CD4-positive, alpha-beta T cell treated with Interleukin-17A for 4 hours (primary cell): ENCODE measurements at regions not wholly inside any gene's neighbourhood (a gene's known extent, or its start where the extent isn't known, plus 50 kb on each side); places are given as distances from the start of the nearest gene placed in this dataset.
"Not testable (repeated sequence)": the region's sequence is repeated elsewhere in the genome, so short reads cannot be mapped to it uniquely, and the experiment has no call there.

Experiments
- DNase-seq: peaks from one replicate; pipeline ENCODE4 v3.0.0-alpha.2; 2020; ENCODE audit warnings: mixed read lengths

DNA sequence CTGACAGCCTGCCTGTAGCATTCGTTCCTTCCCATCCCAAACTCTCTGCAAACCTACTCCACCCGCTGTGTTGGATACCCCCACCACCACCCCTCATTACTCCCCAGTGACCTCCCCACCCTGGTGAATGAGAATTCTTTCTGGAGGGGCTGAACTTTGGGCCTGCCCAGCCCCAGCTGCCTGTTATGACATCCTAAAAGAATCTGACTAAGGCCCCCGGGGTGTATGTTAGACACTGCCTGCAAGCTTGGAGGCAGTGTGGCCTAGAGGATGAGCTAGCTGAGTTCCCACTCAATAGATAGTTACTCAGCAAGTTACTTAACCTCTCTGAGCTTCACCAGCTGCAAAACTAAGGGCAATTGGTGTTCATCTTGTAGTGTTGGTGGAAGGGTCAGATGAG is 110.2 kb upstream of the FGGY start:
- DNase-seq = no peak

GRCh38 chr1:59188413-59189213 is 108.3 kb upstream of the FGGY start:
- no peak for DNase-seq

DNA sequence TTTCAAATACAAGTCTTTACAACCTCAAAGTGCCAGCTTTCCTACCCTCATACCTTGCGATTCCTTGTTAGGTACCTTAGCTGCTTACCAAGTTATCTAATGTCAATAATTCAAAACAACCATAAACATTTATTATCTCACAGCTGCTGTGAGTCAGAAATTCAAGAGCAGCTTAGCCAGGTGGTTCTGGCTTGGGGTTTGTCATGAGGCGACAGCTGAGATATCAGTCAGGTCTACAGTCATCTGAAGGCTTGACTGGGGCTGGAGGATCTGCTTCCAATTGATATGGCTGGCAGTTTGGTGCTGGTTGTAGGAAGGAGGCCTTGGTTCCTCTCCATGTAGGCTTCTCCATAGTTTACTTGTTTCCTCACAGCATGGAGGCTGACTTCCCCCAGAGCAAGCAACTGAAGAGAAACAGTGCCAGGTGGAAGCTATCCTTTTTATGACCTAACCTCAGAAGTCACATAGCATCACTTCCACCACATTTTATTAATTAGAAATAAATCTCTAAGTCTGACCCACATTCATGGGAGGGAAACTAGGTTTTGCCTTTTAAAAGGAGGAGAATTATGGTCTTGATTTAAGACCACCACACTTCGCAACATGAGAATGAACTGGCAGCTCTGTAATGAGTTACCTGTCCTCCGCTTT is 103.3 kb upstream of the FGGY start:
- no peak for DNase-seq

DNA sequence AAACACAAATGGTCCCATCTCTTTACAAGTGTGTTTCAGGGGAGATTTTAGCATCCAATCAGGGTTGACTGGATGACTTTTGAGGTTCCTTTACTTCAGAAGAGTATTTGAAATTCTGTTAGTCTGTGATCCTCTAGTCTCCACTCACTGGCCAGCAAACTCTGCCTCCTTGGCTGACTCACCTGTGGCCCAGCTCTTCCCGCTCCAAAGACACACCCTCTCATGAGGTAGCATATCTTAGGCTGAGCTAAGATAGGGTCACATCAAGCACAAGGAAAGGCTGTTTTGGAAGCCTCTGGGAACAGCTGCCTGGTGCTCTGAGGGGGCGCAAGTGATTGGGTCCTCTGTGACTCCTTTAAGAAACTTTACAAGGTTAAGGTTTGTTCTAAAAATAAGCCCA is 102.3 kb upstream of the FGGY start:
- DNase-seq = no peak

DNA sequence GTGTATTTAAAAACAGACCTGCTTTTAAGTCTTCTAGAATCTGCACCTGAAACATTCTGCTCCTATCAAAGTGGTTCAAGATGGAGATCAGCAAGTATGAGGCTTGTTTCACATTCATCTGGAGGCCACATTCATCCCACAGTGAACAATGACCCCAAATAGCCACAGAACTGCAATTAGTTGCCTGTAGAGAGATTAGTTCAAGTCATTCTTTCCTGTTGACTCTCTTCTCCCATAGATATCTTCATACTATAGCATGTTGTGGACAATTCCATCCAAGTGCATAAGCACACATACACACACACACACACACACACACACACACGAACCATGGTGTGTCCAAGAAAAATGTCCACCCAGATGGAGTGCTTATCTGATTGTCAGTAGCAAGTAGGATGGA is 101.7 kb upstream of the FGGY start:
- DNase-seq = no peak

DNA sequence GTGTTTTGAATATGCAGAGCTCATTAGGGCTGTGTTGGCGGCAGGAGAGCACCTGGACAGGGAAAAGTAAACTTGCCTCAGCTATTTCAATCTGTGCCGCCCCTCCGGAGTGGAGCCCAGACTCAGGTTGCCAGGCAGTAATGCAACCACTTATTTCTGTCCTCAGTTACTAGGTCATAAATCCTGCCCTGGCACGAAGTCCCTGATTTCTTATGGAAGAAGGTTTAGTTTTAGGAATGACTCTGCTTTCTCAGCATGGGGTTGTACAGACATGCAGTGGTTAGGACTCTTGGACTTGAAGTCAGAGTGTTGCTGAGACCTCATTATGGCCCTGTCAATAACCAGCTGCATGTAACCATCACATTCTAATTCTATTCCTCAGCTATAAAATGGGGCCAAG is 98.3 kb upstream of the FGGY start:
- DNase-seq = no peak

- no peak for DNase-seq
These were observed 97.7 kb upstream of the FGGY start for GRCh38 chr1:59199147-59199546.

DNA sequence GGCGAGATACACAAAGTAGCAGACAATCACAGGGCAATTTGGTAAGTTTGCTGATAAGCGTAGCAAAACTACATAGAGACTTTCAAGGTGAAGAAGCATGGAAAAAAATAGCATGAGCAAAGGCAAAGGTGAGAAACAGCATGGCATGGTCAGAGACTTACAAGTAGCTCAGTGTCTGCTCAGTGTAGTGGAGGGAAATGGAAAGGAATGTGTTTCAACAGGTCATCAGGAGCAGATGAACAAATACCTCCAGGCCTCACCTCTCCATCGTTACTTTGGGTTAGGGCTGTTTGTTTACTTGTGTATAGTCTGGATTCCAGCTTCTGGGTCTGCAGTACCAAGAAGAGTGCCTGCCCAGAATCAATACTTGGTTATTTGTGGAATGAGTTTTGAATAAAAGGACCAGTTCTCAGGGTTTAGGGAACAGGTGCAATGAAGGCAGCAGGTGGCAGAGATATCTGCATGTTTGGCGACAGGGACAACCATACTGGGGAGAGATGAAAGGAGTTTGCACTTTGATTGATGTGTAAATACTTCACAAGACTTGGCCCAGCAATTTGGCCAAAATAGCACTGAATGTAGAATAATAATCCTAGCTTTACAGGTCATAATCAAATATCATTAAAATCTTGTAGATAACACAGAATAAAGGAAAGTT is 97.0 kb upstream of the FGGY start:
- no peak for DNase-seq

DNA sequence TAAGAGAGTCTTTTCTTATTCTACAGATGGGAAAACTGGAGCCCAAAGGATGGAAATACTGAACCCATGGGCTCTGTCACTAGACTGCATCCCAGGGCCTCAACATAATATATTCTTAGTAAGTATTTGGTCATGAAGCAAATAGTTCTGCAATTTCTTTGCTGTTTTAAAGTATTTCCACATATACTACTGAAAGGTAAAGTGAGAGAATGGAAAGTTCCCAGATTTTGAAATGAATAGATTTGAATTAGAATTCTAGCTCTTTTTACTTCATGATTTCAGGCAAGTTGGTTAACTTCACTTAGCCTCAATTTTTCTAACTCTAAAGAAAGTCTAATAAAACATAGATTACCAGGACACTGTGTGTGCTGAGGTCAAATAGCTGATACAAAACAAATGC is 95.6 kb upstream of the FGGY start:
- no peak for DNase-seq

DNA sequence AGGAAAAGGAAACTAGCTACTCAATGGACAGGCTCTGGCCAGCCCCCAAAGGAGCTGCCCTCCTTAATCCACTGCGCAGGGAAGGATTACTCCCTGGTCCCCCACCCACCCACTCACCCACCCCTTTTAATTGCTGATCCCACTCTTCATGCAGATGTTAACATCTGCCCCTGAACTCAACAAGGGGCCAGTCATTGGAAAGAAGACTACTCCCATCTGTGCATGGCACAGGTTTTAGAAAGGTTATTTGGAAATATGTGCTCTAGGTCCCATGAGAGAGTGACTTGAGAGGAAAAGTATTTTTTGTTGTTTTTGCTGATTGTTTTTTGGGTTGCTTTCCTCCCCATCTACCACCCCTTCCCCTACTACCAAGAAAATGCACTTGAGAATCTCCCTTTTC is 94.4 kb upstream of the FGGY start:
- no peak for DNase-seq

GRCh38 chr1:59204001-59204400 is 92.9 kb upstream of the FGGY start:
- no peak for DNase-seq

DNA sequence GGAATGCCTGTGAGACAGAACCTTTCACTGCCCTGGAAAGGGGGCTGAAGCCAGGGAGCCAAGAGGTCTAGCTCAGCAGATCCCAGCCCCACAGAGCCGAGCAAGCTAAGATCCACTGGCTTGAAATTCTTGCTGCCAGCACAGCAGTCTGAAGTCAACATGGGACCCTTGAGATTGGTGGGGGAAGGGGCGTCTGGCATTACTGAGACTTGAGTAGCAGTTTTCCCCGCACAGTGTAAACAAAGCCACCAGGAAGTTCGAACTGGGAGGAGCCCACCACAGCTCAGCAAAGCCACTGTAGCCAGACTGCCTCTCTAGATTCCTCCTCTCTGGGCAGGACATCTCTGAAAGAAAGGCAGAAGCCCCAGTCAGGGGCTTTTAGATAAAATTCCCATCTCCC is 90.3 kb upstream of the FGGY start:
- DNase-seq = not testable (repeated sequence)

- DNase-seq = not testable (repeated sequence)
These were observed 86.5 kb upstream of the FGGY start for GRCh38 chr1:59210430-59210829.

DNA sequence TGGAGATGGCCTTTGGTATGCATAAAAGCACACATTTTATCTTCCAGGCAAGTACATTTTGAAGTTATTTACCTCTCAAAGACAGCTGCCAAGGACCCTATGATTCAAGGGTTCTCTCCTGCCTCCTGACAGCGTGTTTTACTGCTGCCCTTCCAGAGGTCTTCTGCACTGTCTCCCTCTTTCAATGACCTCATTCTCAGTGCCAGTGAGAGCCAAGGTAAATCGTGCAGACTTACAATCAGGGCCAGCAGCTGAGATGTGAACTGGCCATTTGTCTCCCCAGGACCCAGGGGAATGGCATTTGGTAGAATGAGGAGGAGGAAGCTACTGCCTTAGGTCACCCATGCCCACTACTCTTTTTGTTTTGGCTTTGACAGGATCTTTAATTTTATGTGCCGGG is 84.2 kb upstream of the FGGY start:
- DNase-seq = no peak

DNA sequence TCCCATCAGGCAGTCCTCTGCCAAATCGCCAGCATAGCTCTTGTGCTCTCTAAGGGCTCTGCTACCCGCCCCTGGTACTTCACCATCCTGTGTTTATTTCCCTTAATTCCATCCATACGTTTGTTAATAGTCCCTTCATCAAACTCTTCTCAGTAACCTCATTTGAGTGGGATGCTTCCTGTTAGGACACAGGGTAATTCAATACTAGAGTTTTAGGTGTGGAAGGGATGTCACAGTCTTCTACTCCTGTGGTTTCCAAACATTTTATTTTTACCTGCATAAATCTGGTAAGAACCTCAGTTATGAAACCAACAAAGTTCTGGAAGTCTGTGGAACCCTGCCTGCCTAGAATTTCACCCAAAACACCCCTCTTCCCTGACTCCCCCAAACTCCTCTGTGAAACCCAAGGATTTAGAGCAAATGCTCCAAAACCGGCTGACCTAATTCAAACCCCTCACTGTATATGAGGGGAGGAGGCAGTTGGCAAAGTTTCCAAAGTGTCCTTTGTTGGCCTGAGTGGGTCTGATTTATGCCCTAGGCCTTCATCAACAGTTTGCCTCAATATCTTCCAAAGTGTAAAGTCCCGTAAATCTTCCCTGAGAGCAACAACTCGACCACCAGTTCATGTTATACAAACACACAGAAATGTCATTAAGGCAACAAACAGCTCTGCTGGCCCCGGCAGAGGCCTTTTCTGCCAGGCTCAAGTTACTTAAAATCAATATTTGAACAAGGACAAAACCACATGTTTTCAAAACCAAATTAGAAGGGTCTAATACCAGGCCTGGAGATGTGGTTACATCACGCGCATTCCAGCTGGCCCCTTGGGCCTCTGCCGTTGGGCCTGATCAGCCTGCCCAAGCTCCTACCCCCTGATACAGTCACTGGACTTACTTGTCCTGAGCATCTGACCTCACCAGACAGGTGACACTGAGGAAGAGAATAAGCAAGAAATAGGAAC is 82.4 kb upstream of the FGGY start:
- no peak for DNase-seq

DNA sequence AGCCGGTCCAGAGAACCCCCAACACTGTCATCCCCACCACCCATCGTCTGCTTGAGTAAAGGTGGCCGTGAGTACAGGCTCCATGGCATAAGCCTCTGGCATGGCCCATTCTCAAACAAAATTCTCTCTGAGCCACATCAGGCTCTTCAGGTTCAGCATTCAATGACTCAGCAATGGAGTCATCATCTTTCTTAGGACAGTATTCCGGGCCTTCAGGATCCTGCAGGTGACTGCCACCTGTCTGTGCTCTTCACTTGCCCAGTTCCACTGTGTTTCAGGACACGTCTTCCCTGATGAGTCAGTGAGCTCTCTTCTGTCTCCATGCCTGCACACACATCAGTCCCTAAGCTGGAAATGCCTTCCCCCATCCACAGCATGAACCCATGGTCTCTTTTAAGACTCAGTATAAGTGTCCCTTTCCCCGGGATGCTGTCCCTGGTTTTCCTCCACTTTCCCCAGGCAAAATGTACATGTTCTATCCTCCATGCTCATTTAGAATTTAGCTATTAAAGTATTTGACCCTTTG is 81.1 kb upstream of the FGGY start:
- DNase-seq = no peak

DNA sequence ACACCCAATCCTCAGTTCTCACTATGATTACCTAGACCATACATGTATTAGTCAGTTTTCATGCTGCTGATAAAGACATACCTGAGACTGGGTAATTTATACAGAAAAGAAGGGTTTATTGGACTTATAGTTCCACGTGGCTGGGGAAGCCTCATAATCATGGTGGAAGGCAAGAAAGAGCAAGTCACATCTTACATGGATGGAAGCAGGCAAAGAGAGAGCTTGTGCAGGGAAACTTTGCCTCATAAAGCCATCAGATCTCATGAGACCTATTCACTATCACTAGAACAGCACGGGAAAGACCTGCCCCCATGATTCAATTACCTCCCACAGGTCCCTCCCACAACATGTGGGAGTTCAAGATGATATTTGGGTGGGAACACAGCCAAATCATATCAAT is 79.5 kb upstream of the FGGY start:
- not testable (repeated sequence) for DNase-seq

DNA sequence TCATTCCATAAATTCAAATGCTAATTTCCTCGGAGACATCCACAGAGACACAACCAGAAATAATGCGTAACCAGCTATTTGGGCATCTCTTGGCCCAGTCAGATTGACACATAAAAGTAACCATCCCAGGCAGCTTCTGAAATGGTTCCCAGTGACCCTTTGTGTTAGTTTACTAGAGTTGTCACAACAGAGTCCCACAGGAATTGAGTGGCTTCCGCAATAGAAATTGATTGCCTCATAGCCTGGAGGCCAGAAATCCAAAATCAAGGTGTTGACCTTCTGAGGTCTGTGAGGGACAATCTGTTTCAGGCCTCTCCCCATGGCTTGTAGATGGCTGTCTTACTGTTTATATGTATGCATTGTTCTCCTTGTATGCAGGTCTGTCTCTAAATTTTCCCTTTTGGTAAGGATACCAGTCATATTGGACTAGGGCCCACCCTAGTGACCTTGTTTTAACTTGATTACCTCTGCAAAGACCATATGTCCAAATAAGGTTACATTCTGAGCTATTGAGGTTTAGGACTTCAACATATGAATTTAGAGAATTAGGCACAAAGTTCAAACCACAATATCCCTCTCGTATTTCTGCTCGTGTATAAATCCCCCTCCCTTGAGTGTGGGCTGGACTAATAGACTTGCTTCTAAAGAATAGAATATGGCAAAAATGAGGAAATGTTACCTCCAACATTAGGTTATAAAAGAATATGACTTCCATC is 78.2 kb upstream of the FGGY start:
- DNase-seq = no peak

- DNase-seq = no peak
These were observed 77.0 kb upstream of the FGGY start for GRCh38 chr1:59219916-59220315.

DNA sequence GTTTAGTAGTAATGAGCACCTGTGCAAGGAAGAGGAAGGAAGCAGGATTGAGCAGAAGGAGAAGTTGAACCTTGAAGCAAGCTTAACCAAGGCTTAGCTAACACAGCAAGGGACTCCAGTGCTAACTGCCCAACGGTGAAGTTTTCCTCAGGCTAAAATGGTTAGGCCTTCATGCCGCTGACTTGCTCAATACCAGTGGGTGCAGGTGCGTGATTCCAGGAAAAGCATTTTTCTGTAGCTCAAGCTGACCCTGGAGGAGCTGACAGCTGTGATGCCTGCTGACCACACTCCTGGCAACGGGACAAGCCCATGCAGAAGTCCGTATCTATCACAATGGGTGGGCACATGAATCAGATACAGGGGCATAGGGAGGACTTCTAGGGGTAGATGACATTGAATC is 76.5 kb upstream of the FGGY start:
- no peak for DNase-seq

GRCh38 chr1:59223198-59223597 is 73.7 kb upstream of the FGGY start:
- no peak for DNase-seq

- no peak for DNase-seq
These were observed 72.8 kb upstream of the FGGY start for GRCh38 chr1:59223989-59224634.
